Upper lobe of left lung (tissue), 4 donors: ENCODE measurements at regions not wholly inside any gene's neighbourhood (a gene's known extent, or its start where the extent isn't known, plus 50 kb on each side); places are given as distances from the start of the nearest gene placed in this dataset.

Experiments used
- CTCF ChIP-seq, 6 experiments: fragments of 450-650 bp in 4 of 6; fragments of 200-600 bp in 2 of 6; sonication (generic) in 2 of 6; IDR thresholded peaks; one replicate each; pipeline ENCODE4 v1.5.1; 2016 to 2019; ENCODE audit warnings: antibody characterized with exemption in 6 of 6
- EP300 ChIP-seq, 4 donors: sonication (generic); formaldehyde crosslinking; IDR thresholded peaks; one replicate each; pipeline ENCODE4 v1.5.1; 2017; ENCODE audit warnings: antibody characterized with exemption in 4 of 4, control low read depth in 2 of 4
- POLR2A ChIP-seq, 4 donors: fragments of 450-650 bp; IDR thresholded peaks; one replicate each; pipeline ENCODE4 v1.5.1; 2016 to 2017; ENCODE audit warnings: antibody characterized with exemption in 4 of 4, mild to moderate bottlenecking in 2 of 4
- POLR2AphosphoS5 ChIP-seq, 2 donors: sonication (generic); formaldehyde crosslinking; IDR thresholded peaks; one replicate each; pipeline ENCODE4 v1.5.1; 2017; ENCODE audit warnings: antibody characterized with exemption in 2 of 2

GRCh38 chr5:5900350-5900749 lies 477.9 kb downstream of the ICE1 start:
- TF ChIP-seq CTCF (IDR thresholded peaks at IDR 0.05) (no peak), POLR2A (IDR thresholded peaks at IDR 0.05) (no peak), POLR2AphosphoS5 (IDR thresholded peaks at IDR 0.05) (no peak), EP300 (IDR thresholded peaks at IDR 0.05) (no peak)
